DMS 273 treated with DMSO at 0.1 percent for 48 hours (cell line): ENCODE measurements at regions not wholly inside any gene's neighbourhood (a gene's known extent, or its start where the extent isn't known, plus 50 kb on each side); places are given as distances from the start of the nearest gene placed in this dataset.
A peak's percentile ranks its signal among the peaks of the same experiment; 100 is the strongest.

Experiments used
- DNase-seq: peaks from one replicate; lab custom pipeline; 2025; lab: John Stamatoyannopoulos, UW

DNA sequence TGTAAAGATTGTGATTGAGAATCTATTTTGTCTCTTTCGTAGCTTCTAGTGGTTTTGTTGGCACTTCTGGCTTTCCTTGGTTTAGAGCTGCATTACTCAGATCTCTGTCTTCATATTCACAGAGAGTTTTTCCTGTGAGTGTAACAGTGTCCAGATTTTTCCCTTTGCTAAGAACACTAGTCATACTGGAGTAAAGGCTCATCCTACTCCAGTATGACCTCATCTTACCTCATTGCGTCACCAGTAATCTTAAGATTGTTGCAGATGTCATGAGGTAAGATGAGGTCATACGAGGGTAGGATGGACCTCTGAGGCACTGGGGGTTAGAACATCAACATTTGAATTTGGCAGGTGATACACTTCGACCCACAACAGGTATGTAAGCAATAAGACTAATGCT, 461.2 kb downstream of the FLRT2 start:
- no peak for DNase-seq

DNA sequence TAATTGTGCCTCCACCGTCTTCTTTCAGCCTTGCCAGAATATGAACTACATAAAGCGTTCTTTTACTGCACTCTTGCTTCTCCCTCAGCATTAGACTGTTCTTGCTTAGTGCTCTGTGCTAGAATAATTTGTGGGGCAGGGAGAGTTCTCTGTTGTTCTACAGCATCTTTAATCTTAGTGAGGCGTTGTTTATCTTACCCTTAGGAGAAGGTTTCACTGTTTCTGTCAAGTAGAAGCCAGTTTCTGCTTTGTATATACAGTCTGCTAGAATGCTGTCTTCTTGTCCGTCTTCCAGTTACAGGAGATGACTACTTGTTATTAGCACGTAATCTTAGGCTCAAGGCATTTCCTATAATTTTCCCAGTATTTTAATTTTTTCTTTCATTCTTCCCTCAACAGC, 458.0 kb downstream of the FLRT2 start:
- DNase-seq: no peak

DNA sequence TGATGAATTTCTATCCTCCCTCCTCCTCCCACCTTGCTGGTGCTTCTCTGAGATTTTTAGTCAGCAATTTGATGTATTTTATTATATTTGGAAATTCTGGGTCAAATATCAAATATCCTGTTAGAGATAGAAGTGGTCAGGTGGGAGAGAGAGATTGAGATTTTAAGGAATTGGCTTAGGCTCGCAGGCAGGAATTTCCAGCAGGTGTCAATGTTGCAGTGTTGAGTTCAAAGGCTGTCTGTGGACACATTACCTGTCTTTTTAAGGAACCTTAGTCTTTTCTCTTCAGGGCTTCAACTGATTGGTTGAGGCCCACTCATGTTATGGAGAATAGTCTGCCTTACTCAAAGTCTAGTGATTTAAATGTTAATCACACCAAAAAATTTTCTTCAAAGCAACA, 457.3 kb downstream of the FLRT2 start:
- DNase-seq: no peak

DNA sequence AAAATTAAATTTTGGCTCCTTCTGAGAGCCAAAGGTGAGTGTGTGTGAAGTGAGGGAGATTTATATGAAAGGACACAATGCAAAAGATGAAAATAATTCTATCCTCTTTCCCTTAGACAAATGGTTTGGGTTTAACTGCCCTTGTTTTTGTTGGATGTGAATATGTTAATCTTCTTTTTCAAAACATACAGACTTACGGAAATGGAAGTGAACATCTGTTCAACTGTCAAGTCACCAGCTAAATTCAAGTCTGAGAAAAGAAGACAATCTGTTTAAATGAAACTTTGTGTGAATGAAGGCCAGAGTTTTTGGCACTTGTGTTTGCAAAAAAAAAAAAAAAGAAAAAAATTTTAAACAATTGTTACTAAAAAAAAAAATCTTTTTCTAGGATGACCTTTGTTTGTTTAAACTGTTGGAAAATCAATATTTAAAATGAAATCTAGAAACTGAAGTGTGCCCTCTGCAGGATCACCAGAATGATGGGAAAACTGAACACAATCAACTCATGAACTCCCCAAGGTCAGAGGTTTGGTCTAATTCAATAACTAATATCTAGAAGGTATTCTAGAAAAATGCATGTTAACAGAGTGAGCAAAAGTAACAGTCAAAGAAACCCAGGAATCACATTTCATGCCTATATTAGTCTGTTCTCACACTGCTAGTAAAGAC, 448.8 kb downstream of the FLRT2 start:
- no peak for DNase-seq

DNA sequence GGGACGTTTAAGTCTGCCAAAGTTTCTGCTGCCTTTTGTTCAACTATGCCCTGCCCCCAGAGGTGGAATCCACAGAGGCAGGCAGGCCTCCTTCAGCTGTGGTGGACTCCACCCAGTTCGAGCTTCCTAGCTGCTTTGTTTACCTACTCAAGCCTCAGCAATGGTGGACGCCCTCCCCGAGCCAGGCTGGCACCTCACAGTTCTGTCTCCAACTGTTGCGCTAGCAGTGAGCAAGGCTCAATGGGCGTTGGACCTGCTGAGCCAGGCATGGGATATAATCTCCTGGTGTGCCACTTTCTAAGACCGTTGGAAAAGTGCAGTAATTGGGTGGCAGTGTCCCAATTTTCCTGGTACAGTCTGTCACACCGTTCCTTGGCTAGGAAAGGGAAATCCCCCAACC, 444.7 kb downstream of the FLRT2 start:
- no peak for DNase-seq

DNA sequence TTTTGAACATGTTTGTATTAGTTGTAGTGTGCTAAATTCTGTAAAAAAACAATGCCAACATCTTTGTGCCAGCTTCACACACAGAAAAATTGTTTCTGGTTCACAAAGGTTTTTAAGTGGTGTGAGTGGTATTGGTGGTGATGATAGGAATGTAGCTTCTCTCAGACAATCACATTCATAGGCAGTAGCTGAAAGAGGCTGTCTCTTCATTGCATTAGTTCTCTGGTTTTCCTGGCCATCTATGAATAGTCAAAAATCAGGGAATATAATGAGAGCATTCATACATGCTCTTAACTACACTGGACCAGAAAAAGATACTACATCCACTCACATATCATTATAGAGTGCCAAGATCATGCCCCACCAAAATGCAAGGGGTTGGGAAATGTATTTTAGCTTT, 433.5 kb downstream of the FLRT2 start:
- no peak for DNase-seq

DNA sequence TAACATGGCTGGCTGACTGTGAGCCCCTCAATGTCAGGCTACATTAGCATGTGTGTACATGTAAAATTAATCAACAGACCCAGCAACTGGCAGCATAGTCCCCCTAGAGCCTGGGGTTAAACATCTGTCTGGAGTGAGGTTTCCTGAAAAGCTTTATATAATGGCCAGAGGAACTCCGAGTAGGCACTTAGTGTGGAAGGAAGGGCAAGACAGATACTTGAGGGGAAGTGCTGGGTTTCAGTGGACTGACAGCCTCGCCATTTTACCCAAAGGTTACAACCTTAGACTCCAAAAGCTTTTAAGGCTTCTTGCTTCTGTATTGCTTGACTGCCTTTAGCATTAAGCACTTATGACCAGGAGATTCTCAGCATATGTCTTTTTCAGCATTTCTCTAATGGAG, 430.8 kb downstream of the FLRT2 start:
- no peak for DNase-seq

DNA sequence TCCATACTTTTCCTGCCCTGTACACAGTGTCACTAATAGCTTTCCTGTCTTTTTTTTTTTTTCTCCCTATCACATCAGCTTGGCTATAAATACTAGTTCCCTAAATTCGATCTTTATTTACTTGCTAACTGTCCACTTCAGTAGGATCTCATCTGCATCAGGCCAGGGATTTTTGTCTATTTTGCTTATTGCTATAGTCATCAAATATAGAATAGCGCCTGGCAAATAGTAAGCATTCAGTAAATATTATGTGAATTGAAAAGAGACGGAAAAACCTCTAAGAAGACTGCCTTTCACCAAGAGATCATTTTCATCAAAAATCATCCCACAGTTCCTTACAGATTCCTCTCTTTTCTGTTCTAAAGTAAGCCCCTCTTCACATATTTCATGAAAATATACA, 429.1 kb downstream of the FLRT2 start:
- DNase-seq: no peak

DNA sequence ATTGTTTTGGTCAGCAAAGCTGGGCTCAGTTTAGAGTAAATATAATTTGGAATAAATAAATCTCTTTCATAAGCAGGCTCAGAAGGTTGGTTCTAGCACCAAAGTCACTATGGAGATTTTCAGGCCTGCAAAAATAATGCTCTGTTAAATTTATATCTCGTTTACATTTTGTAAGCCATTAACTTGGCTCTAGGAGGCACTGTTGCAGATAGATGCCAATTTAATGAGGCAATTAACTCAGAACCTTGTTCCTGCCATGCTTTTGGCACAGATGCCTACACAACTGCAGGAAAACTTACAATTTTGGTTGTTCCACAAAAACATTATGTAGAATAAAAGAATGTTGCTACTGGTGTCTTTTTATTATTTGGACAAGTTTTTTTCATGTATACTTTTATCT, 428.1 kb downstream of the FLRT2 start:
- no peak for DNase-seq

DNA sequence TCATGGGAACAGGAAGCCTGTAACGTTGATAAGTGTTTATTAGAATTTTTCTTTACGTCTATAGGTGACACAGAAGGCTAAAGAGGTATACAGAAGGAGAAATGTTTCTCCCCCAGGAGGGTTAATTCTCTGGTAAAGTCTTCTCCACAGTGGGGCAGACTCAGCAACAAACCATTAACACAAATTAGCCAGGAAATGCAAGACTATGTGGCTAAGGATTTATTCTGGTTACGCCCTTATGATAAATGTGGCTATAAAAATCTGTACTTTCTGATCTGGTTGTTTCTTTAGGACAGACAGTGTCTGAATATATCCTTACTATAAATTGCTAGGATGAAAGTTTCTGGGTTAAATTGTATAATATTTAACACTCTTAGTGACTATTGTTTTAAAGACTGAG, 423.3 kb downstream of the FLRT2 start:
- DNase-seq: no peak

DNA sequence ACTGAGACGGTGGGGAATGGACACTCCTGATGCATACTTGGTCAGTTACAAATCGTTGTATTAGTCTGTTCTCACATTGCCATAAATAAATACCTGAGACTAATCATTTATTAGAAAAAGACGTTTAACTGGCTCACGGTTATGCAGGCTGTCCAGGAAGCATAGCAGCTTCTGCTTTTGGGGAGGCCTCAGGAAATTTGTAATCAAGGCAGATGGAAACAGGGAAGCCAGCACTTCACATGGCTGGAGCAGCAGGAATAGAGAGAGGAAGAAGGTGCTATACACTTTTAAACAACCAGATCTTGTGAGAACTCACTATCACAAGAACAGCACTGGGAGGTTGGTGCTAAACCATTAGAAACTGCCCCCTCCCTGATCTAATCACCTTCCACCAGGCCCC, 418.2 kb downstream of the FLRT2 start:
- DNase-seq: no peak

DNA sequence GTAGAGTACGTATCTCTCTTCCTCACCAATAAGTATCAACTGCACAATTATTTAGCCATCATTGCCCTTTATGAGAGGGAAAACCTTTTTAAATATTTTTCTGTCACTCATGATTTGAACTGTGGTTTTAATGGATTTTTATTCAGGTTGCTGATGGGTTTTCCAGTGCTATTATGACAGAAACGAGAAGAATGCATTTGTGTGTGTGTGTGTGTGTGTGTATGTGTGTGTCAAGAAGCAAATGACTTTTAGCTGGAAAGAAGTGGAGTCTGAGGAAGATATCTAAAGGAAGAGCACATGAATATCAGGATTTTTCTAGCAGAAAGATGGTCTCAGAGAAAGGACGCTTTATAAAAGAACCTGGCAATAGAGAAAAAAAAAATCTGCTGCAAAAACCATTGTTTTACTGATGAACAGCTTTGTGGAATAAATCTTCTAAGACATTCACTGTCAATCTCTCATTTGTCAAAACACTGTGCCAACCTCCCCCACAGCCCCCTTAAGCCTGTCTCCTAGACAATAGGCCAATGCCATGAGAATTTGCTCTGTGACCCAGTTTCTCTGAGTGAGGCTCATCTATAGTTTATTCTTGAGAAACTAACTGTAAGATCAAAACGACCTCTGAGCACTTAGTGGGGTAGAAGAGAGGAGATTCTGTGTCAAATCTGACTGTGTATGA, 417.7 kb downstream of the FLRT2 start:
- DNase-seq: no peak

DNA sequence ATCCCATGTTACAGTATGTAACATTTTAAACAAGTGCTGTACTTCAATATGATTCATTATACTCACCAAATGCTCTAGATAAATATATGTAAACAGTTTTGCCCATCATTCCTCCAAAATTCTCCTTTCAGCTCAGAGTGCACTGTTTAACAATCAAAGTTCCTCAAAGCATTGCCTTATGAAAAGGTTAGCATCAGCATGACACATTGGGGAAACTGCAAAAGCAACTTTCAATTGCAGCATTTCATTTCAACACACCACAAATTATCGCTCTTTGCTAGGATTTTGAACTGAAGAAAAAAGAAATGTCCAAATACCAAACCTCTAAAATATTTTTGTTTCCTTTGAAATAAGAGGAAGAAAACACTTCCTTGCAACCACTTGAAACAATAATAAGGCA, 413.2 kb downstream of the FLRT2 start:
- DNase-seq: no peak

DNA sequence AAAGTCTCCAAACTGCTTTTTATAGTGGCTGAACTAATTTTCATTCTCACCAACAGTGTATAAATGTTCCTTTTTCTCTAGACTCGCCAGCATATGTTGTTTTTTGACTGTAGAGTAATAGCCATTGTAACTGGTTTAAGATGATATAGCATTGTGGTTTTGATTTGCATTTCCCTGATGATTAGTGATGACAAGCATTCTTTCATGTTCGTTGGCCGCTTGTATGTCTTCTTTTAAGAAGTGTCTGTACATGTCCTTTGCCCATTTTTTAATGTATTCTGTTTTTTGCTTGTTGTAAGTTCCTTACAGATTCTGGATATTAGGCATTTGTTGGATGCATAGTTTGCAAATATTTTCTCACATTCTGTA, 404.9 kb downstream of the FLRT2 start:
- no peak for DNase-seq

DNA sequence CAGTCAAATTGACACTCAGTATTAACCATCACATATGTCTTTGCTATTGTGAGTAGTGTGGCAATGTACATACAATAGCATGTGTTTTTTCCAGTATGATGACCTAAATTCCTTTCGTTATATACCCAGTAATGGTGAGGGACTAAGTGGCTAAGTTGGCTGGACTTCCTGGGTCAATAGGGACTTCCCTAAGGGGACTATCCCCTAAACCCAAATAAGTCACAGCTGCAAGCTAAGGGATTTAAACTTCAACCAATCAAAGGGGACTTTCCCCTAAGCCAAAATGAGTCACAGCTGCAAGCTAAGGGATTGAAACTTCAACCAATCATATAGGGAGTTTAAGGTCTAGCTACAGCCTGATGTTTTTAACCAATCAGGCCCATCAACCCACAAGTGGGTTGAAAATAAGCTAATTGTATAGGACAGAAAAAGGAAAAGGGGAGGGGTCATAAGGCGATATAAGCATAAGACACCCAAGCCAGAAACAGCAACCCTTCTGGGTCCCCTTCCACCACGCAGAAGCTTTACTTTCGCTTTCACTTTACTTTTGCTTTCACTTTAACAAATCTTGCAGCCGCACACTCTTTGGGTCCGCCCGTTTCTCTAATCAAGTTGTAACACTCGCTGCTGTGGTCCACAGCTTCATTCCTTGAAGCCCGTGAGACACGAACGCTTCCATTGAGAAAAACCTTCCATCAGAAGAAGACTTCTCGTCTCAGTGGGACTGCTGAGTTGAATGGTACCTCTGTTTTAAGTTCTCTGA, 404.4 kb downstream of the FLRT2 start:
- DNase-seq: peak; percentile 3

DNA sequence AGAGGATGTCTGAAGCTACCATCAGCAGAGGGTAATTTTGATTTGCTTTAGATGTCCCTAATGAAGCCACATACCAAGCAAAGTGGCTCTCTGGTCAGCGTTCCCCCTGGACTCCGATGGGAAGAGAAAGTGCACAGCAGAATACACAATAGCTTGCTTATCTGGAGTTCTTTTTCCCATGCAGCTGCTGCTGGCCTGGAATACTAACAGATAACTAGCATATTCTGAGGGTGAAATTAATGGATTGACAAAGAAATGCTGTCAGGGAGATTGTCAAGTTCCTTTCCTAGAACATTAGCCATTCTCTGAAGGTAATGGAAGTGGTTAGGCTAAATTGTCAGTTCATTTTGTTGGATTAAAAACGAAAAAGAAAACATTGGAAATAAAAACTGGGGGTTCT, 391.3 kb downstream of the FLRT2 start:
- no peak for DNase-seq

DNA sequence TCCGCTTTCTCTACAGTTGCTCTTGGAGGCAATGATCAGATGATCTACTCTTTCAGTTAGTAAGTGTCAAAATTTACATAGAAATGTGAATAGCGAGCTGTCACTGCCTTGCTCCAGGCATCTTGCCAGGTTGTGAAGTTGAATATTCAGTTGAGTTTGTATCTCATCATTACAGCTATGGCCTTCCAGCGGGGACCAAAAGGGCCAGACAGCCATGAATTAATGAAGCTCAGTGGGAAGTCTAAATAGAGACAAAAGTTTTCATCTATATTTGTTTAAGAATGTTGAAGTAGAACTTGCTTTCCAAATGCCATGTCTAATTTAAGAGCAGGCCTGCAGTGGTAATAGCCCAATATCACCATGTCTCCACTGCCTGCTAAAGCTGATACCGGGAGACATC, 387.8 kb downstream of the FLRT2 start:
- DNase-seq: no peak

DNA sequence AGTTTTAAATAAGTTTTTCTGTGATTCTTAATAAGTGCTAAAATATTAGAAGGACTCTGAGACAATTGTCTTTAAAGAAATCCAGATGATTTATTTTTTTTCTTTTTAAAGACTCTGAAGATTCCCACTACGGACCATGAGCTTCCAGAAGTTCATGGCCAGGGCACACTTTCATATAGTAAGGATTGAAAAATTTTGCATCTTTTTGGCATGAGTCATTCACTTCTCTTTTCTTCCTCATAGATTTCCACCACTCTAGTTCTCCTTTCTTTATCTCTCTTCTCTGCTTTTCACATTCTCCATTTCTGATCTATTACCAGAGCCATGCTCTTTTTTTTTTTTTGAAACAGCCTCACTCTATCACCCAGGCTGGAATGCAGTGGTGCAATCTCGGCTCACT, 385.8 kb downstream of the FLRT2 start:
- no peak for DNase-seq

DNA sequence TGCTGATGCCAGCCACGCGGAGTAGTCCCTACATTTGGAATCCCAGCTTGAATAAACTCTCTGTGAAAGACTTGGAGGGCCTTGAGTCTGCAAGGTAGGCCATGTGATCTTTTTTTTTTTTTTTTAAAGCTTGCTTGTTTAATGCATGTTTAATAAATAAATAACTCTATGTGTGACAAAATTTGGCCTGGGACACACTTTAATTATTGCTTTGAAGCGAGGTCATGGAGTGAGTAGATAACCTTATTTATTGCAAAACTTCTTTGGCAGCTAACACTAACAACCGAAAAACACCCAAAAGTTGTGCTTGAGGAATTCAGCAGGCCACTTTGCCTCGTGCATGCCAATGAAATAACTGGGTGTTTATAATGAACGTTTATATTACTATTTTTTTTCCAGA, 382.2 kb downstream of the FLRT2 start:
- DNase-seq: no peak

DNA sequence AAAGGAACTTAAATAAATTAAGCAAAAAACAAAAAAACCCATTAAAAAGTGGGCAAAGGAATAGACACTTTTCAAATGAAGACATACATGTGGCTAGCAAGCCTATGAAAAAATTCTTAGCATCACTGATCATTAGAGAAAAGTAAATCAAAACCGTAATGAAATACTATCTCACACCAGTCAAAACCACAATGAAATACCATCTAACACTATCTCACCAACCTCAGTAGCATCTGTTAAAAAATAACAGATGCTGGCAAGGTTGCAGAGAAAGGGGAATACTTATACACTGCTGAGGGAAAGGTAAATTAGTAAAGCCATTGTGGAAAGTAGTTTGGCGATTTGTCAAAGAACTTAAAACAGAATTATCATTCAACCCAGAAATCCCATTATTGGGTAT, 381.1 kb downstream of the FLRT2 start:
- DNase-seq: no peak

DNA sequence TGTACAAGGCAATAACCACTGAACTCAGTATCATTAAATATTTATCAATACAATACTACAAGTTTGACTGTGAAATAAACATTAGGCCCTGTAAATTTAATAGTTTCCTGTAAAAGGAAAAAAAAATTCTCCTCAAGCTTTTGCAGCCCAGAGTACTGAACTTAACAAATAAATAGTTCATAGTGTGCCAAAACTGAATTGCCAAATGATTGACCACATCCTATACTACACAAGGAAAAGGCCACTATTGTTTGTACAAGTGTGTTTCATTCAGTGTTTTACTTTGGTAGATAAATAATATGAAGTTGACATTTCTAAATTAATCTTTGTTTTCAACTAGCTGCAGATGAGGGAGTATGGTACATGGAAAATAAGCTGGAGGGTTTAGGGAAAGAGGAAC, 379.6 kb downstream of the FLRT2 start:
- DNase-seq: no peak

DNA sequence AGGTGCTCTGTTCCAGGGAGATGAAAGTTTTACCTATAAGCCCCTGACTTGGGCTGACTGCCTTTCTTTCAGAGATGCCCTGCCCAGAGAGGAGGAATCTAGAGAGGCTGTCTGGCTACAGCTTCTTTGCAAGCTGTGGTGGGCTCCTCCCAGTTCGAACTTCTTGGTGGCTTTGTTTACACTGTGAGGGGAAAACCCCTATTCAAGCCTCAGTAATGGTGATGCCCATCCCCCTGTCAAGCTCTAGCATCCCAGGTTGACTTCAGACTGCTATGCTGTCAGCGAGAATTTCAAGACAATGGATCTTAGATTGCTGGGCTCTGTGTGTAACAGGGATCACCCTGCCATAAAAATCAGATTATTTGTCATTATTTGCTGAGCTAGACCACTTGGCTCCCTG, 377.6 kb downstream of the FLRT2 start:
- no peak for DNase-seq

DNA sequence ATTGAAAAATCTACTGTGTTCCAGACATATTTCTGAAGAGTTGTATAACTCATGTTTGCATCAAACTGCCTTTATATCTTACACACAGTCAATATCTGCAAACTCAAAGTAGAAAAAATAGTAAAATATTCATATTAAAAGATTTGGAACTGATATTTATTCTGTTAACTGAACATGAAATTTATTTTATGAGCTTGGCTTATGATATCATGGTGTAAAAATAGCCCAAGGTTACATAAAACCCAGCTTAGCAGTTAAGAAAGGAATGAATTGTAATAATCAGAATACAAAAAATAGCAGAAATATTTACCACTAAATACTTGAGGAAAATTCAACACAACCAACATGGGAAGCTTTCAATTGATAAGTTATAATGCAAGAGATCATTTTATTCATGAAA, 367.9 kb downstream of the FLRT2 start:
- DNase-seq: no peak

DNA sequence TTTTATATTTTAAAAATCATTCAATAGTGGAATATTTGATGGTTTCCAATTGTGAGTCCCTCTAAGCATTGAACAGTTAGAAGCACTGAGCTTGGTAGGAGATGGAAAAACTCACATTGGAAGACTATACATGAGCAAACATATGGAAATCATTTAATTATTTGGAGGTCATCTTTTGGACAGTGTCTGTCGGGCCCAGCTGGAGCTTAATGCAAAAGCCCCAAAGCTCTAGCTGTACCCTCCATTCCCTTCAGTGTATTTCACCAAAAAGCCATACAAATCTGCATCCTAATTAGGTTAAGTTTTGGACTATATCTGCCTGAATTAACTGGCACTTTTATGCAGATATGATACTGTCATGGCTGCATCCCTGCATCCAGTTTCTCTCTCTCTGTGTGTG, 365.7 kb downstream of the FLRT2 start:
- no peak for DNase-seq
